DMS 273 (cell line): ENCODE measurements at regions not wholly inside any gene's neighbourhood (a gene's known extent, or its start where the extent isn't known, plus 50 kb on each side); places are given as distances from the start of the nearest gene placed in this dataset.

Experiments used
- DNase-seq: peaks from one replicate; lab custom pipeline; 2025; ENCODE audit not compliant: unreplicated experiment; lab: John Stamatoyannopoulos, UW

DNA sequence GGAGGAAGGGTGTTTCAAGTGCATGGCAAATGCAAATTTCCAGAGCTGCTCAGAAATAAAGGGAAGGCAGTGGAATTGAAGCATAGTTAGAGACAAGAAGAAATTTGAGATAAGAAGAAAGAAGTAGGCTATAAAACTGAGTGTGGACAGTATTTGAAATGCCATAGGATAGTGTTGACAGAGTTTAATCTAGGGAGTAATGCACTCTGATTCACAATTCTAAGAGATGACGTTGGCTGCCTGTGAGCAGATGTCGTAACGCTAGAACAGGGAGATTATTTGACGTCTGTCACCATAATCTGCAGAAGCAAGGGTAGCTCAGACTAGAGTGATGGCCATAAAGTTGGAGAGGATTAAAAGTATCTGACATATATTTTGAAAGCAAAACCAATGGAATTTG lies 389.9 kb upstream of the KIRREL3 start:
- DNase-seq: no peak

GRCh38 chr11:127385071-127385470 lies 384.5 kb upstream of the KIRREL3 start:
- DNase-seq: no peak

DNA sequence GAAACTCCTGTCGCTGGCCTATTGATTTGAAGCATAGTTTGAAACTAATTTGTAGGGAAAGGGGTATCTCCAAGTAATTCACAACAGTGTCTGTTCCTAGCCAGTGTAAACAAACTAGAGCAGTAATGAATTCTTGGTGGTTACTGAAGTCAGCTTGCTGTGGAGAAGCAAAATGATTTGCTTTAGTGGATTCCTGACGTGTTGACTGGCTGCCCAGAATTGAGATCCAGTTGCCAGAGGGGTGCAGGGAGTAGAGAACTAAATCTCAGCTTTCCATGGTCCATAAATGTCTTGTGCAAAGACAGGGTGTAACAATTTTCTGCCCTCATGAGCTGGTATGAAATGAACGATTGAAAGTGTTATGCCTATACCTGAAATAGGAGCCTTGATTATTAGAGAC lies 382.5 kb upstream of the KIRREL3 start:
- no peak for DNase-seq

- no peak for DNase-seq
Measured at GRCh38 chr11:127381247-127381646, 380.7 kb upstream of the KIRREL3 start.

GRCh38 chr11:127379686-127380085 lies 379.1 kb upstream of the KIRREL3 start:
- DNase-seq: no peak

DNA sequence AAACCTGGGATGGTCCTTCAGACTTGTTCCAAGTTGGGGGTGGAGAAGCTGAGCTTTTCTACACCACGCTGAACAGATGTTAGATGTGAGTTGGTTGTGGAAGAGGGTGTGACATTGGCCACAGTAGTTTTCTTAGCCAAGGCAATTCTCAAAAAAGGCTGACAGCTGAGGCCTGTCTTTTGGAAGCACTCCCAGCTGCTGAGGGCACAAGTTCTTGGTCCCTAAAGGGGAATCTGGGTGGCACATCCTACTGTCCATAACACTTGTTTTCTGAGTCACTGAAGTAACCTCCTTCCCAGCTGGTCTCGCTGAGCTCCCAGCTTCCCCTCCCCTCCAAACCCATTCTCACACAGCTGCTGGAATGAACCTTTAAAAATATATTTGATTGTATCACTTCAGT lies 375.7 kb upstream of the KIRREL3 start:
- DNase-seq: no peak

GRCh38 chr11:127369356-127369755 lies 368.8 kb upstream of the KIRREL3 start:
- no peak for DNase-seq

- no peak for DNase-seq
Measured at GRCh38 chr11:127362754-127363308, 362.3 kb upstream of the KIRREL3 start.

DNA sequence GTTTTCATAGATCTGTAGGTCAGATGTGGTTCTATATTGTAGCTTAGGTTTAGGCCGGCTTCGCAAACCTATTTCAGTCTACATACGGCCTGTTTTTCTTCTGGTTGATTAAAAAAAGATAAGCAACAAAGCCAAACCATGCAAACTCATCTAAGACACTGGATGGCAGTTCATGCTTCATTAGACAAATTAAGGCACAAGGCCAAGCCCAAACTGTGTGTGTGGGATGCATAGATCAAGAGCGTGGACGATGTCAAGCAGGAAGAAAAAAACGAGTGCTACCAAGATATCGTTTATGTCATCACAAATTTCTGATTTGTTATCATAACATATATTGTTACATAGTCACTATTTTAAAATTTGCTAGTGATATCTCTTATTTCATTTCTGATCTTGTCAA lies 357.6 kb upstream of the KIRREL3 start:
- DNase-seq: no peak

DNA sequence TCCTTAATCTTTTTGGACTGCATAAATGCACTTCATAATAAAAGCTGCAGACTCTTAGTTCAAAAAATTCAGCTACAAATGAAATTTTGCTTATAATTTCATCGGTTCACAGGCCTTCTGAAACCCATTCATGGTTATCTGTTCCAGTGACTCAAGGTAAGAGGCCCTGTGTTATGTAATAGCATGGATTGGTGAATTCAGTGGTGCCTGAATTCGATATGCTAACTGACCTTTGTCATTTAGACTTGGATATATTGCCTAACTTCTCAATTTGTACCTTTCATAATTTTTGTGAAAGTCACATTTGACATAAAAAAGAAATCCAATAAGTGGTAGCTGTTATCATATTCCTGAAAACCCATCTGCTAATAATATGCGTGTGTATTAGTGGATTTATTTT lies 349.9 kb upstream of the KIRREL3 start:
- no peak for DNase-seq

DNA sequence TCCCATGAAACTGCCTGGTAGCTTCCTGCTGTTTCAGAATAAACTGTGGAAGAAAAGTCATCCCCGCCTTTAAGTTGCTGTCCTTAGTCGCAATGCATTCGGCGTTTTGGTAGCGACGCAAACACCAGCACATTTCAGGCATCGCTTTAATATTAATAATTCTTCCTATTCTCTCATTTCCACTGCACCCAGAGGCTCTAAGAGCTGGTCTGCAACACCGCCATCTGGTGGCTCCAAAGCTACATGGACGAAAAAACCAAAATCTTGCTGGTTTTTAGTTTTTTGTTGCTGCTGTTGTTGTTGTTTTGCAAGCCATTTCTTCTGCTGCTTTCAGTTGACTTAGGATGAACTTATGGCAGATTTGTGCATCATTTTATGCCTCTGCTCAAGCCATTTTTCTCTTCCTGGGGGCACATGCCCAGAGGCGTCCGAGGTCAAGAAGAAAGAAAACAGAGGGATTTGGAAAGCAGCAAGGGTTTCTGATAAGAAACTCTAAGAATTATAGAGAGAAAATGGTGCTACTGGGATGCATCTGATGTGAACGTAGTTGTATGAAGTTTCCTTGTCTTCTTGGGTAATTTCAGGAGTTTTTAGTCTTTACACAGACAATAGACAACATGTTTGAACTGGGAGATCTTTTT lies 345.4 kb upstream of the KIRREL3 start:
- DNase-seq: peak; percentile 31

DNA sequence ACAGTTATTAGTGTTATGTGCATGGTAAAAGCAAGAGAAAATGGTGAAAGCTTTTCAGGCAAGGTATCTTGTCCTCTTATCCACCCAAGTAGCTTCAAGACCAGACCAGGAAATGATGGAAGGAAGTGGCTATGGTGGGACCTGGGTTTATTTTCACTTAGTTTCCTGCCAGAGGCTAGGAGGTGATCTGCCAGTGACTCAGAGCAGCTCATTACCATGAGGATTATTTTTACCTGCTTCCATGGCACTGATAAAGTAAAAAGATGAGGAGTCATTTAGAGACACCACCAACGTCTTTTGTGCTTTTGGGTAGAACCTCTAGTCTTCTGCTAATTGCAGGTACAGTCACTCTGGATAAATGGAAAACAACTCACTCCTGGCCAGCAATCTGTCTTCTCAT lies 339.9 kb upstream of the KIRREL3 start:
- no peak for DNase-seq

GRCh38 chr11:127339376-127339775 lies 338.8 kb upstream of the KIRREL3 start:
- DNase-seq: no peak

DNA sequence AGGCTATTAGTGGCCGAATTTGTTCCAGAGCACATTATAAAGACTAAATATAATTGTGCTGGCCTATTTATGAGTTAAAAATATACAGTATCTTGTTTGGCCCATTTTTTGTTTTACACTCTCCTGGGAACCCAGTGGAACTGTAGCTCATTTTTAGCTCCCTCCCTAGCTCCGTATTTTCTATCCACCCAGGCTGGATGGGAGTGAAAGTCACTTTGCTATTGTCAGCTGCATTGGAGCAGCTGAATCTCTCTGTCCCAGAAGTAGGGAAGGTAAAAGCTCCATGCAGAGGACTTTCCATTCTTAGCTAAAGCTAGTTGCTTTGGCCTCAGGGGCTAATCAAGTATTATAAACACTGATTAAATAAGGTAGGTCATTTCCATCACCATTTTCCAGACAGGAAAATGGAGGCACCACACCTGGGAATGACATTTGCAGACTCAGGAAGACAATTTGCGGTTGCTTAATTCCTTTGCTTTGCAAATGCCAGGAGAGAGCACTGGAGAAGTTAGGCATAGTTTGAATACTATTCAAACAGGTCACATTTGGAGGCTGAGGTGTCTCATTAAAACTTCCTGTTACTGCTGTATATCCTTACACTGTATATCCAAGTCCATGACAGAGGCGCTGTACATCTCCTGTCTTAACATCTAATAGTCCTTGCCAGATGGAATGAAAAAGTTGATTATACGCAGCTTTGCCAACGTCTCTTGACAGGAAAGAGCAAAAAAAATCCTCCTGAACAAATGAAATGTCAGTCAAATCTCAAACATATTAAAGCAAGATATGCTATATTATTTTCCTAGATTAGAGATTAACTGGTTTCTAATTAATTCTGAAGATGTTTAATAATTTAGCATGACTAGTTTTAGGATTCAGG lies 338.1 kb upstream of the KIRREL3 start:
- DNase-seq: no peak

- no peak for DNase-seq
Measured at GRCh38 chr11:127334466-127334865, 333.9 kb upstream of the KIRREL3 start.

DNA sequence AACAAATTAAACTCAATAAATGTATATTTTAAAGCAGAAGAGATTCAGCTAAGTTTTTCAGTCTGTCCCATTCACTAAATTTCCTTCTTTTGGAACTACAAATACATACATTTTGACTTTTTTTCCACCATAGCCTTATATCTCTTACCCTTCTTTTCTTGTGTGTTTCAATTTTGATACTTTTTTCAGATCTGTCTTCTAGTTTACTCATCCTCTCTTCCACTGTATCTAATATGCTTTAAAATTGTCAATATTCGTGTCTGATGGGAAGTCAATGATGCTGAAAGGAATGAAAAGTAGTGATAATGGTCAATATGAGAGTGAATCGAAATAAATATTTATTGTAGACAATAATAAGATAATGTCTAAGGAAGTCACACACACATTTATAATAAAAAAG lies 332.3 kb upstream of the KIRREL3 start:
- no peak for DNase-seq

GRCh38 chr11:127330044-127330443 lies 329.5 kb upstream of the KIRREL3 start:
- DNase-seq: no peak

- DNase-seq: no peak
Measured at GRCh38 chr11:127308291-127308690, 307.7 kb upstream of the KIRREL3 start.

GRCh38 chr11:127307700-127308099 lies 307.1 kb upstream of the KIRREL3 start:
- no peak for DNase-seq

DNA sequence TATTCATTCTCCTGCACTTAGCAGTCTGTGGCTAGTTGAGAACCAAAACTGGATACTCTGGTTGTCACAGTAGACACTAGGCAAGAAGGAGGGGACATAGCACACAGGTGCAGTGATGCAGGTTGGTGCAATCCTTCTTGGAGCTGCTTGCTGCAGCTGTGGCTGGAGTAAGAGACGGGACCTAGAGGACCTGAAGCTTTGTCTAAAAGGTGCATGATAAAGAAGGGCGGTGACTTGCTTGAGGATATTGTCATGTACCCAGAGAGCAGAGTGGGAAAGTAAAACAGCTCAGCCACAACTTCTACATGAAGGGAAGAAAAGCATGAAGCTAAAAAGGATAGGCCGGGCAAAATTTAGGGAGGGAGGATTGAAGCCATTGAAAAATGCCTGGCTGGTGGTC lies 304.1 kb upstream of the KIRREL3 start:
- no peak for DNase-seq

- no peak for DNase-seq
Measured at GRCh38 chr11:127288926-127289325, 288.4 kb upstream of the KIRREL3 start.

GRCh38 chr11:127281534-127281933 lies 281.0 kb upstream of the KIRREL3 start:
- no peak for DNase-seq
